SK-N-SH (cell line): ENCODE measurements at regions not wholly inside any gene's neighbourhood (a gene's known extent, or its start where the extent isn't known, plus 50 kb on each side); places are given as distances from the start of the nearest gene placed in this dataset.

Experiments
- CHD2 ChIP-seq: fragments of 150-350 bp; IDR thresholded peaks from 2 replicates; pipeline ENCODE4 v1.6.1; 2018; ENCODE audit warnings: low read length; ENCODE audit not compliant: partially characterized antibody
- EZH2phosphoT487 ChIP-seq: fragments of 200-600 bp; sonication (generic); IDR thresholded peaks from 2 replicates; pipeline ENCODE4 v1.6.1; 2017; ENCODE audit warnings: low read depth, mixed run types, mild to moderate bottlenecking, antibody characterized with exemption, moderate library complexity, borderline replicate concordance
- FOSL2 ChIP-seq: IDR thresholded peaks from 2 replicates; pipeline ENCODE4 v1.4.0; 2012; ENCODE audit warnings: low read depth, mild to moderate bottlenecking, moderate library complexity, borderline replicate concordance
- FOXJ3 ChIP-seq: sonication (generic); formaldehyde crosslinking; IDR thresholded peaks from 2 replicates; pipeline ENCODE4 v1.5.1; 2020; ENCODE audit warnings: mild to moderate bottlenecking, missing genetic modification reagents
- JUND ChIP-seq: IDR thresholded peaks from 2 replicates; pipeline ENCODE4 v1.4.0; 2012
- RAD21 ChIP-seq: IDR thresholded peaks from 2 replicates; pipeline ENCODE4 v1.6.1; 2012; ENCODE audit warnings: mild to moderate bottlenecking, low read length
- RFX5 ChIP-seq: IDR thresholded peaks from 2 replicates; pipeline ENCODE4 v1.6.1; 2012; ENCODE audit warnings: mild to moderate bottlenecking, improper control_type of control experiment, low read length
- SIN3A ChIP-seq: IDR thresholded peaks from 2 replicates; pipeline ENCODE4 v1.6.1; 2012; ENCODE audit warnings: low read depth, mild to moderate bottlenecking, low read length, moderate library complexity, borderline replicate concordance
- YY1 ChIP-seq: IDR thresholded peaks from 2 replicates; pipeline ENCODE4 v1.4.0; 2012; ENCODE audit warnings: low read depth, mild to moderate bottlenecking
- TF ChIP-seq, protein P1 (sequence below): fragments of 200-600 bp; sonication (generic); IDR thresholded peaks from 2 replicates; pipeline ENCODE4 v1.6.1; 2017; ENCODE audit warnings: antibody characterized with exemption, mild to moderate bottlenecking, moderate library complexity

DNA sequence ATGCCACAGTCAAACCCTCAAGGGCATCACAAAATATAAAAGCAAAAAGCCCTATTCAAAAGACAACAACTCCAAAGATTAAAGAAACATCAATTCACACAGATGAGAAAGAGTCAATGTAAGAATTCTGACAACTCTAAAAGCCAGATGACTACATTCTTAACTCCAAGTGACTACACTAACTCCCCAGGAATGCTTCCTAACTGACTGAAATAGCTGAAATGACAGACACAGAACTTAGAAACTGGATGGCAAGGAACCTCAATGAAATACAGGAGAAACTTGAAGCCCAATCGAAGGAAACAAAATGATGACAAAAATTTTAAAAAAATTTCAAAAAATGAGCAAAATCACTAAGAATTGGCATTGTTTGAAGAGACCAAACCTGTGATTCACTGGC, 1047.6 kb upstream of the PCDH10 start:
- TF ChIP-seq, protein P1, sequence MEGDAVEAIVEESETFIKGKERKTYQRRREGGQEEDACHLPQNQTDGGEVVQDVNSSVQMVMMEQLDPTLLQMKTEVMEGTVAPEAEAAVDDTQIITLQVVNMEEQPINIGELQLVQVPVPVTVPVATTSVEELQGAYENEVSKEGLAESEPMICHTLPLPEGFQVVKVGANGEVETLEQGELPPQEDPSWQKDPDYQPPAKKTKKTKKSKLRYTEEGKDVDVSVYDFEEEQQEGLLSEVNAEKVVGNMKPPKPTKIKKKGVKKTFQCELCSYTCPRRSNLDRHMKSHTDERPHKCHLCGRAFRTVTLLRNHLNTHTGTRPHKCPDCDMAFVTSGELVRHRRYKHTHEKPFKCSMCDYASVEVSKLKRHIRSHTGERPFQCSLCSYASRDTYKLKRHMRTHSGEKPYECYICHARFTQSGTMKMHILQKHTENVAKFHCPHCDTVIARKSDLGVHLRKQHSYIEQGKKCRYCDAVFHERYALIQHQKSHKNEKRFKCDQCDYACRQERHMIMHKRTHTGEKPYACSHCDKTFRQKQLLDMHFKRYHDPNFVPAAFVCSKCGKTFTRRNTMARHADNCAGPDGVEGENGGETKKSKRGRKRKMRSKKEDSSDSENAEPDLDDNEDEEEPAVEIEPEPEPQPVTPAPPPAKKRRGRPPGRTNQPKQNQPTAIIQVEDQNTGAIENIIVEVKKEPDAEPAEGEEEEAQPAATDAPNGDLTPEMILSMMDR: no peak
- no peak for TF ChIP-seq SIN3A
- no peak for TF ChIP-seq RAD21
- TF ChIP-seq EZH2phosphoT487: no peak
- no peak for TF ChIP-seq FOSL2
- no peak for TF ChIP-seq CHD2
- TF ChIP-seq FOXJ3 (CRISPR knock-in tag): no peak
- TF ChIP-seq JUND: no peak
- TF ChIP-seq RFX5: no peak
- no peak for TF ChIP-seq YY1
